ENCODE measurements at regions not wholly inside any gene's neighbourhood (a gene's known extent, or its start where the extent isn't known, plus 50 kb on each side); places are given as distances from the start of the nearest gene placed in this dataset.

- no peak for TF ChIP-seq POLR2A (IDR thresholded peaks at IDR 0.05)
- no peak for TF ChIP-seq CTCF (IDR thresholded peaks at IDR 0.05 in 4 of 5, conservative IDR thresholded peaks at IDR 0.05 in 1 of 5)
Observed at GRCh38 chr10:36116731-36117130, 474.6 kb upstream of the FZD8 start.

Data from gastrocnemius medialis (tissue), 4 donors.